ENCODE measurements at regions not wholly inside any gene's neighbourhood (a gene's known extent, or its start where the extent isn't known, plus 50 kb on each side); places are given as distances from the start of the nearest gene placed in this dataset.

- TF ChIP-seq POLR2AphosphoS5 (IDR thresholded peaks at IDR 0.05; ENCODE audit: low read depth, low read length) (no peak), POLR2A (IDR thresholded peaks at IDR 0.05; ENCODE audit: low read depth, low read length) (no peak)
Observed at GRCh38 chr10:118216020-118216419, 126.1 kb downstream of the FAM204A start.
